ENCODE measurements at regions not wholly inside any gene's neighbourhood (a gene's known extent, or its start where the extent isn't known, plus 50 kb on each side); places are given as distances from the start of the nearest gene placed in this dataset.

DNA sequence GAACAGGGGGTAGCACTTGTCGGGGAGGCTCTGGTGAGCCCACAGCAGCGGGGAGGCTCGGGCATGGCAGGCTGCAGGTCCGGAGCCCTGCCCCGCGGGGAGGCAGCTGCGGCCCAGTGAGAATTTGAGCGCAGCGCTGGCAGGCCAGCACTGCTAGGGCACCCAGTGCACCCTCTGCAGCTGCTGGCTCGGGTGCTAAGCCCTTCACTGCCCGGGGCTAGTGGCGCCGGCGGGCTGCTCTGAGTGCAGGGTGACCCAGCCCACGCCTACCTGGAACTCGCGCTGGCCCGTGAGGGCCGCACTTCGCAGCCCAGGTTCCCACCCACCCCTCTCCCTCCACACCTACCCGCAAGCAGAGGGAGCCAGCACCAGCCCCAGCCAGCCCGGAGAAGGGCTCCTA is 151.0 kb downstream of the NXNL2 start:
- Histone ChIP-seq H2BK15ac (ENCODE audit: low read depth, low read length) (no peak overlapping the region), H3K23ac (ENCODE audit: insufficient read length, low read depth, low read length) (no peak overlapping the region), H2BK20ac (ENCODE audit: low read depth, low read length, poor library complexity, severe bottlenecking) (no peak overlapping the region), H3T11ph (ENCODE audit: low read length) (no peak overlapping the region), H3K79me1 (ENCODE audit: insufficient read depth, low read depth, low read length, poor library complexity, severe bottlenecking) (no peaks in the 10 kb centered on the region), H2BK5ac (ENCODE audit: insufficient read length, low read length) (no peak overlapping the region), H3K56ac (ENCODE audit: insufficient read length, low read depth, low read length) (no peak overlapping the region), H3K4me1 (ENCODE audit: insufficient read depth, low read length) (no peaks in the 10 kb centered on the region), H2BK12ac (ENCODE audit: insufficient read length, low read depth, low read length) (no peak overlapping the region), H3K23me2 (ENCODE audit: insufficient read length, low read depth, low read length, poor library complexity, severe bottlenecking) (no peaks in the 10 kb centered on the region), H4K91ac (ENCODE audit: insufficient read length, low read depth, low read length) (no peak overlapping the region), H3K4ac (ENCODE audit: low read depth, low read length) (no peak overlapping the region), H3K4me2 (ENCODE audit: insufficient read depth, insufficient read length, low read length) (no peak overlapping the region), H3K9ac (ENCODE audit: extremely low read depth, insufficient read length, low read length) (no peak overlapping the region), H4K20me1 (ENCODE audit: control insufficient read depth, insufficient read depth, insufficient read length) (no peaks in the 10 kb centered on the region), H3K27me3 (ENCODE audit: insufficient read depth, low read length) (no peaks in the 10 kb centered on the region; the same call in 1 of the 2 replicates), H3K18ac (ENCODE audit: insufficient read length, low read depth, low read length) (no peak overlapping the region), H4K8ac (replicated peaks; ENCODE audit: insufficient read length, low read depth, low read length) (no peak overlapping the region), H2BK120ac (ENCODE audit: low read depth, low read length, poor library complexity, severe bottlenecking) (no peak overlapping the region), H2AFZ (ENCODE audit: low read length) (no peak overlapping the region), H2AK5ac (ENCODE audit: insufficient read length, low read length) (no peak overlapping the region), H3K79me2 (ENCODE audit: insufficient read depth, low read length) (no peaks in the 10 kb centered on the region; the same call in 1 of the 2 replicates), H3K9me3 (ENCODE audit: control insufficient read depth, low read depth, low read length) (no peaks in the 10 kb centered on the region), H3K27ac (ENCODE audit: insufficient read length, low read depth, low read length) (no peak overlapping the region), H4K5ac (ENCODE audit: insufficient read length, low read depth, low read length) (no peak overlapping the region), H3K14ac (ENCODE audit: insufficient read depth, low read length) (no peak overlapping the region)
- H3K4me1 Mint-ChIP-seq = no peaks in the 10 kb centered on the region
- no CpG with 5 or more reads among the region's 22 CpGs for WGBS (ENCODE audit: extremely low coverage, insufficient read length, low lambda C conversion rate)
- H3K27ac Mint-ChIP-seq = no peak overlapping the region
- H3K4me3 Mint-ChIP-seq = no peak overlapping the region
- H3K27me3 Mint-ChIP-seq (ENCODE audit: low read depth) = no peaks in the 10 kb centered on the region
- H3K9me3 Mint-ChIP-seq = peaks cover 11 to 22% of the 10 kb centered on the region in 2 experiments
- TF ChIP-seq, protein P1, sequence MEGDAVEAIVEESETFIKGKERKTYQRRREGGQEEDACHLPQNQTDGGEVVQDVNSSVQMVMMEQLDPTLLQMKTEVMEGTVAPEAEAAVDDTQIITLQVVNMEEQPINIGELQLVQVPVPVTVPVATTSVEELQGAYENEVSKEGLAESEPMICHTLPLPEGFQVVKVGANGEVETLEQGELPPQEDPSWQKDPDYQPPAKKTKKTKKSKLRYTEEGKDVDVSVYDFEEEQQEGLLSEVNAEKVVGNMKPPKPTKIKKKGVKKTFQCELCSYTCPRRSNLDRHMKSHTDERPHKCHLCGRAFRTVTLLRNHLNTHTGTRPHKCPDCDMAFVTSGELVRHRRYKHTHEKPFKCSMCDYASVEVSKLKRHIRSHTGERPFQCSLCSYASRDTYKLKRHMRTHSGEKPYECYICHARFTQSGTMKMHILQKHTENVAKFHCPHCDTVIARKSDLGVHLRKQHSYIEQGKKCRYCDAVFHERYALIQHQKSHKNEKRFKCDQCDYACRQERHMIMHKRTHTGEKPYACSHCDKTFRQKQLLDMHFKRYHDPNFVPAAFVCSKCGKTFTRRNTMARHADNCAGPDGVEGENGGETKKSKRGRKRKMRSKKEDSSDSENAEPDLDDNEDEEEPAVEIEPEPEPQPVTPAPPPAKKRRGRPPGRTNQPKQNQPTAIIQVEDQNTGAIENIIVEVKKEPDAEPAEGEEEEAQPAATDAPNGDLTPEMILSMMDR (conservative IDR thresholded peaks at IDR 0.05) = no peak
- H3K36me3 Mint-ChIP-seq (ENCODE audit: insufficient read depth in 1 of 3, low read depth in 3 of 3) = peaks cover 0 to 2% (median 0%) of the 10 kb centered on the region in 3 experiments; a peak in 3 of 7 replicates
- DNase-seq = no peak

Data from H9 (cell line).